Activated B cell treated with CpG ODN at 0.5 μM for 24 hours (primary cell): ENCODE measurements at regions not wholly inside any gene's neighbourhood (a gene's known extent, or its start where the extent isn't known, plus 50 kb on each side); places are given as distances from the start of the nearest gene placed in this dataset.

Experiments used
- ATAC-seq: fragments of 200-7000 bp; cut with Tn5 transposase; one replicate; pipeline ENCODE4 v1.10.0; 2021; ENCODE audit warnings: low read depth, mild to moderate bottlenecking, moderate library complexity
- CTCF ChIA-PET: fragments of 350-600 bp; sonication (Branson Sonifier 250); formaldehyde crosslinking; loops from one replicate; lab custom pipeline; 2021; ENCODE audit warnings: antibody characterized with exemption; lab: Charles Lee
- POLR2A ChIA-PET: fragments of 350-600 bp; sonication (Branson Sonifier 250); formaldehyde crosslinking; loops from one replicate; lab custom pipeline; 2021; ENCODE audit warnings: antibody characterized with exemption; lab: Charles Lee
- DNase-seq: peaks from one replicate; pipeline ENCODE4 v3.0.0; 2022
- H3K27ac Mint-ChIP-seq: one replicate; pipeline ENCODE4 v1.8.0; 2020; ENCODE audit warnings: mixed read lengths
- H3K27me3 Mint-ChIP-seq: one replicate; pipeline ENCODE4 v1.8.0; 2021; ENCODE audit warnings: mixed read lengths
- H3K36me3 Mint-ChIP-seq: one replicate; pipeline ENCODE4 v1.8.0; 2021; ENCODE audit warnings: low read depth, mixed read lengths
- H3K4me1 Mint-ChIP-seq: one replicate; pipeline ENCODE4 v1.8.0; 2021; ENCODE audit warnings: mixed read lengths
- H3K4me3 Mint-ChIP-seq: one replicate; pipeline ENCODE4 v1.8.0; 2020; ENCODE audit warnings: mild to moderate bottlenecking, mixed read lengths
- H3K9me3 Mint-ChIP-seq: one replicate; pipeline ENCODE4 v1.8.0; 2020; ENCODE audit warnings: mixed read lengths
- CTCF ChIP-seq: fragments of 200-600 bp; IDR thresholded peaks from one replicate; pipeline ENCODE4 v1.8.0; 2022; ENCODE audit warnings: antibody characterized with exemption, mild to moderate bottlenecking
- intact Hi-C: fragments of 100-400 bp; cut with micrococcal nuclease; formaldehyde crosslinking; loops from one replicate; pipeline ENCODE4 v1.15.1; 2024

DNA sequence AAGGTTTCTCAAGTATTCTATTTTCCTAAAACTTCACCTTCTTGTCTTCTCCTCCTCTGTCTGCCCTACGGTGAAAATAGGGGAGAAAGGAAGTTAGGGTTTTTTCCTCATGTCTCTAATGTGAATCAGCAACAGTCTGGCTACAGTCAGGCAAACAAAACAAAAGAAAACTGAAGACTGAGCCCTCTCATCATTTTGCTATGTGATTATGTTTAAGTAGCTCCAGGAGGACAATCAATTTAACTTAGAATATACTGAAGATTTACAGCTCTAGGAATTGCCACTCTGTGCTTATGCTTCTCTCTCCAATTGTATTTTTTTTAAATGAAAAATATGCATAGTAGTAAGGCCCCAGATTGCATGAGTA lies 316.2 kb downstream of the GPAT3 start:
- Mint-ChIP-seq H3K27me3 (no peaks in the 10 kb centered on the region), H3K27ac (no peak overlapping the region), H3K9me3 (no peaks in the 10 kb centered on the region), H3K4me3 (no peak overlapping the region), H3K36me3 (no peaks in the 10 kb centered on the region), H3K4me1 (no peaks in the 10 kb centered on the region)
- DNase-seq = no peak
- ChIA-PET POLR2A (no interaction called here), CTCF (no interaction called here)
- intact Hi-C loops = no loop called here
- no peak for TF ChIP-seq CTCF
- no peak for ATAC-seq

- no peak for TF ChIP-seq CTCF
- CTCF ChIA-PET = no interaction called here
- no peaks in the 10 kb centered on the region for H3K36me3 Mint-ChIP-seq
- H3K4me1 Mint-ChIP-seq = no peaks in the 10 kb centered on the region
- no peaks in the 10 kb centered on the region for H3K27me3 Mint-ChIP-seq
- ATAC-seq (no peak), DNase-seq (no peak)
- H3K9me3 Mint-ChIP-seq = no peaks in the 10 kb centered on the region
- no peak overlapping the region for H3K27ac Mint-ChIP-seq
- POLR2A ChIA-PET = no interaction called here
- no peak overlapping the region for H3K4me3 Mint-ChIP-seq
- intact Hi-C loops = no loop called here
Measured at GRCh38 chr4:83851261-83852084, 315.6 kb downstream of the GPAT3 start.

DNA sequence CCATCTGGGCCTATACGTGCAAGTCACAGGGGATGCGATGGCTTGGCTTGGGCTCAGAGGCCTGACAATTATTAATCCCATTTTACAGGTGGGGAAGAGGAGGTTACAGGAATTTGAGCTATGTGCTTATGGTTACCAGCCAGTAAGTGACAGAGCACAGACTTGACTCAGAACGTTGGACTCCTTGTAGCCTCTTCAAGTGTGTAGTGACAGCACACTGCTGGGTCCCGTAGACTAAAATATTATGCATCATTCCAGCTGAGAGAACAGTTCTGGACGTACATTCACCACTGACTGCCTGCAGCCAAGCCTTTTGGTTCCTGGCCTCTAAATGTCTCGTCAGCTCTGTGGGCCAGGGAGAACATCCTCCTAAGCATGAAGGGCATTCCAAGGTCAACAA lies 314.5 kb downstream of the GPAT3 start:
- ChIA-PET CTCF (no interaction called here), POLR2A (no interaction called here)
- H3K4me1 Mint-ChIP-seq = no peaks in the 10 kb centered on the region
- no peak overlapping the region for H3K4me3 Mint-ChIP-seq
- no peaks in the 10 kb centered on the region for H3K9me3 Mint-ChIP-seq
- no peak for ATAC-seq
- no peak for DNase-seq
- H3K27me3 Mint-ChIP-seq = no peaks in the 10 kb centered on the region
- no peak overlapping the region for H3K27ac Mint-ChIP-seq
- no peak for TF ChIP-seq CTCF
- intact Hi-C loops = no loop called here
- H3K36me3 Mint-ChIP-seq = no peaks in the 10 kb centered on the region

- Mint-ChIP-seq H3K4me1 (no peaks in the 10 kb centered on the region), H3K27me3 (no peaks in the 10 kb centered on the region)
Measured at GRCh38 chr4:83846193-83846830, 310.4 kb downstream of the GPAT3 start.

More at GRCh38 chr4:83846193-83846830, 310.4 kb downstream of the GPAT3 start:
- ChIA-PET CTCF (no interaction called here), POLR2A (no interaction called here)
- intact Hi-C loops = no loop called here
- DNase-seq (no peak), ATAC-seq (no peak)
- no peaks in the 10 kb centered on the region for H3K36me3 Mint-ChIP-seq
- H3K4me3 Mint-ChIP-seq = no peak overlapping the region
- no peak for TF ChIP-seq CTCF
- H3K9me3 Mint-ChIP-seq = no peaks in the 10 kb centered on the region
- H3K27ac Mint-ChIP-seq = no peak overlapping the region
